H1 (cell line): ENCODE measurements at regions not wholly inside any gene's neighbourhood (a gene's known extent, or its start where the extent isn't known, plus 50 kb on each side); places are given as distances from the start of the nearest gene placed in this dataset.

Source experiments
- CTCF ChIA-PET: fragments of 300-600 bp; sonication (Branson Sonifier 250); formaldehyde crosslinking; loops from one replicate; lab custom pipeline; 2021; ENCODE audit not compliant: partially characterized antibody; lab: Charles Lee
- POLR2A ChIA-PET: fragments of 300-600 bp; sonication (Branson Sonifier 250); formaldehyde crosslinking; loops from one replicate; lab custom pipeline; 2021; ENCODE audit warnings: inconsistent platforms; ENCODE audit not compliant: partially characterized antibody; lab: Charles Lee
- DNase-seq, 2 experiments: peaks; one replicate each; pipeline versions ENCODE4 v3.0.0 to v3.0.0-alpha.2; 2010 to 2022; ENCODE audit warnings: low spot score in 2 of 2, low read depth in 1 of 2, mixed read lengths in 1 of 2
- FAIRE-seq: peaks from 2 replicates; lab custom pipeline; 2011; peaks lifted over from hg19 to GRCh38; lab: Jason Lieb, UNC
- H2AFZ ChIP-seq: 2 replicates; pipeline ENCODE4 v1.8.1; 2012; ENCODE audit warnings: low read length, inconsistent platforms
- H2AK5ac ChIP-seq: 2 replicates; pipeline ENCODE4 v1.6.1; 2013; ENCODE audit warnings: low read depth, low read length
- H2BK120ac ChIP-seq: replicated peaks from 2 replicates; pipeline ENCODE3; 2013; ENCODE audit warnings: low read depth, low read length, inconsistent platforms
- H2BK12ac ChIP-seq: 2 replicates; pipeline ENCODE4 v1.6.1; 2013; ENCODE audit warnings: low read depth, low read length
- H2BK15ac ChIP-seq: 2 replicates; pipeline ENCODE4 v1.6.1; 2013; ENCODE audit warnings: low read length
- H2BK20ac ChIP-seq: 2 replicates; pipeline ENCODE4 v1.6.1; 2013; ENCODE audit warnings: low read length
- H2BK5ac ChIP-seq: 2 replicates; pipeline ENCODE4 v1.6.1; 2013; ENCODE audit warnings: low read depth, low read length
- H3K14ac ChIP-seq: 2 replicates; pipeline ENCODE4 v1.6.1; 2013; ENCODE audit warnings: inconsistent platforms; ENCODE audit not compliant: insufficient read length
- H3K18ac ChIP-seq: 2 replicates; pipeline ENCODE4 v1.6.1; 2013; ENCODE audit warnings: low read length; ENCODE audit errors: extremely low read depth
- H3K23ac ChIP-seq: 2 replicates; pipeline ENCODE4 v1.6.1; 2013; ENCODE audit warnings: inconsistent platforms; ENCODE audit not compliant: insufficient read length
- H3K23me2 ChIP-seq: 2 replicates; pipeline ENCODE4 v1.6.1; 2013; ENCODE audit warnings: low read depth, low read length
- H3K27ac ChIP-seq: 2 replicates; pipeline ENCODE4 v1.6.1; 2011; ENCODE audit warnings: low read depth, low read length, inconsistent platforms
- H3K27me3 ChIP-seq, 4 experiments: replicated peaks in 1 of 4; 1 replicate in 1 of 4; 2 replicates in 3 of 4; pipeline versions ENCODE4 v1.6.1 to v1.8.1; 2011 to 2013; ENCODE audit warnings: low read length in 3 of 4, mild to moderate bottlenecking in 3 of 4, inconsistent platforms in 2 of 4, mixed read lengths in 2 of 4, moderate library complexity in 1 of 4; ENCODE audit not compliant: control insufficient read depth in 3 of 4, insufficient read depth in 3 of 4; ENCODE audit errors: extremely low read depth in 1 of 4
- H3K36me3 ChIP-seq, 4 experiments: 2 replicates each; pipeline versions ENCODE4 v1.6.1 to v1.8.1; 2011 to 2013; ENCODE audit warnings: mild to moderate bottlenecking in 4 of 4, low read length in 3 of 4, moderate library complexity in 2 of 4, control low read depth in 1 of 4, inconsistent platforms in 1 of 4; ENCODE audit not compliant: insufficient read depth in 4 of 4, control insufficient read depth in 2 of 4
- H3K4ac ChIP-seq: replicated peaks from 2 replicates; pipeline ENCODE3; 2013; ENCODE audit warnings: low read length, low read depth, mixed read lengths, inconsistent platforms; ENCODE audit not compliant: insufficient read length
- H3K4me1 ChIP-seq, 4 experiments: replicated peaks in 1 of 4; 1 replicate in 1 of 4; 2 replicates in 3 of 4; pipeline versions ENCODE4 v1.6.1 to v1.8.1; 2011 to 2013; ENCODE audit warnings: low read length in 3 of 4, inconsistent platforms in 2 of 4, mixed read lengths in 1 of 4; ENCODE audit not compliant: insufficient read depth in 4 of 4, control insufficient read depth in 3 of 4
- H3K4me2 ChIP-seq, 2 experiments: 2 replicates each; pipeline versions ENCODE4 v1.6.1 to v1.8.1; 2011 to 2013; ENCODE audit warnings: low read depth in 2 of 2, low read length in 2 of 2, control low read depth in 1 of 2, inconsistent platforms in 1 of 2, mild to moderate bottlenecking in 1 of 2; ENCODE audit not compliant: insufficient read depth in 1 of 2
- H3K4me3 ChIP-seq, 4 experiments: fragments of 200-600, 300-600 bp in 1 of 4; sonication (generic), shearing (Covaris generic), sonication (Bioruptor Twin) in 1 of 4; 2 replicates each; pipeline versions ENCODE4 v1.5.1 to v1.8.1; 2011 to 2016; ENCODE audit warnings: low read length in 4 of 4, low read depth in 3 of 4, control low read depth in 2 of 4, inconsistent platforms in 2 of 4, mild to moderate bottlenecking in 2 of 4, mixed read lengths in 1 of 4, moderate library complexity in 1 of 4; ENCODE audit not compliant: insufficient read depth in 2 of 4; ENCODE audit errors: extremely low read depth in 1 of 4
- H3K56ac ChIP-seq: replicated peaks from 2 replicates; pipeline ENCODE3; 2013; ENCODE audit warnings: low read depth, mild to moderate bottlenecking, mixed read lengths, low read length, inconsistent platforms; ENCODE audit not compliant: insufficient read length
- H3K79me1 ChIP-seq: 2 replicates; pipeline ENCODE4 v1.6.1; 2013; ENCODE audit warnings: low read depth, low read length, control low read depth
- H3K79me2 ChIP-seq, 2 experiments: 2 replicates each; pipeline versions ENCODE4 v1.6.1 to v1.8.1; 2012 to 2013; ENCODE audit warnings: low read length in 2 of 2, mild to moderate bottlenecking in 2 of 2, inconsistent platforms in 1 of 2; ENCODE audit not compliant: insufficient read depth in 2 of 2, control insufficient read depth in 1 of 2
- H3K9ac ChIP-seq, 4 experiments: replicated peaks in 1 of 4; 1 replicate in 1 of 4; 2 replicates in 3 of 4; pipeline versions ENCODE4 v1.6.1 to v1.8.1; 2011 to 2013; ENCODE audit warnings: low read depth in 3 of 4, low read length in 3 of 4, control low read depth in 2 of 4, mild to moderate bottlenecking in 2 of 4, moderate library complexity in 2 of 4, inconsistent platforms in 1 of 4; ENCODE audit errors: extremely low read depth in 1 of 4
- H3K9me3 ChIP-seq, 2 experiments: 2 replicates each; pipeline versions ENCODE4 v1.6.1 to v1.8.1; 2012 to 2013; ENCODE audit warnings: mild to moderate bottlenecking in 2 of 2, moderate library complexity in 2 of 2, control low read depth in 1 of 2, inconsistent platforms in 1 of 2, low read depth in 1 of 2, low read length in 1 of 2, mixed read lengths in 1 of 2; ENCODE audit not compliant: insufficient read depth in 2 of 2
- H4K20me1 ChIP-seq, 2 experiments: replicated peaks in 1 of 2; 2 replicates each; pipeline versions ENCODE3 to v1.8.1; 2011 to 2013; ENCODE audit warnings: inconsistent platforms in 2 of 2, low read length in 2 of 2, mild to moderate bottlenecking in 1 of 2; ENCODE audit not compliant: insufficient read depth in 2 of 2, control insufficient read depth in 1 of 2
- H4K5ac ChIP-seq: 2 replicates; pipeline ENCODE4 v1.6.1; 2013; ENCODE audit warnings: low read length, low read depth, mixed read lengths, inconsistent platforms; ENCODE audit not compliant: insufficient read length
- H4K8ac ChIP-seq: 2 replicates; pipeline ENCODE4 v1.8.0; 2013; ENCODE audit warnings: mild to moderate bottlenecking, moderate library complexity, low read length, inconsistent platforms; ENCODE audit not compliant: insufficient read depth; ENCODE audit errors: extremely low read depth
- H4K91ac ChIP-seq: replicated peaks from 2 replicates; pipeline ENCODE3; 2013; ENCODE audit warnings: low read length, mixed read lengths, inconsistent platforms; ENCODE audit not compliant: insufficient read length
- ASH2L ChIP-seq: fragments of 200-600, 300-600 bp; sonication (generic); IDR thresholded peaks from one replicate; pipeline ENCODE4 v1.7.1; 2017; ENCODE audit warnings: low read length
- E2F6 ChIP-seq: IDR thresholded peaks from 2 replicates; pipeline ENCODE4 v1.6.1; 2012; ENCODE audit warnings: inconsistent platforms
- EP300 ChIP-seq, 2 experiments: IDR thresholded peaks; 1 replicate in 1 of 2; 2 replicates in 1 of 2; pipeline ENCODE4 v1.6.1; 2011 to 2012; ENCODE audit warnings: low read depth in 2 of 2, low read length in 2 of 2, mild to moderate bottlenecking in 2 of 2, borderline replicate concordance in 1 of 2, inconsistent platforms in 1 of 2, moderate library complexity in 1 of 2
- GTF2F1 ChIP-seq: IDR thresholded peaks from 2 replicates; pipeline ENCODE4 v1.6.1; 2012; ENCODE audit warnings: low read depth, low read length, improper control_type of control experiment, borderline replicate concordance
- JUN ChIP-seq: IDR thresholded peaks from 2 replicates; pipeline ENCODE4 v1.6.1; 2011; ENCODE audit warnings: low read depth, mild to moderate bottlenecking, improper control_type of control experiment, low read length
- KDM1A ChIP-seq: fragments of 200-600, 300-600 bp; sonication (generic); IDR thresholded peaks from 2 replicates; pipeline ENCODE4 v1.7.1; 2016; ENCODE audit warnings: mild to moderate bottlenecking, low read length, borderline replicate concordance
- KDM4A ChIP-seq: IDR thresholded peaks from one replicate; pipeline ENCODE4 v1.7.1; 2012; ENCODE audit warnings: low read depth, mild to moderate bottlenecking, moderate library complexity, low read length, inconsistent platforms; ENCODE audit not compliant: severe bottlenecking
- POLR2AphosphoS5 ChIP-seq: IDR thresholded peaks from 2 replicates; pipeline ENCODE4 v1.6.1; 2011; ENCODE audit warnings: low read depth, low read length
- RBBP5 ChIP-seq: IDR thresholded peaks from 2 replicates; pipeline ENCODE4 v1.7.1; 2012; ENCODE audit warnings: low read depth, mild to moderate bottlenecking, inconsistent platforms, low read length, moderate library complexity, borderline replicate concordance
- SAP30 ChIP-seq: fragments of 300-600 bp; sonication (generic); IDR thresholded peaks from 2 replicates; pipeline ENCODE4 v1.7.1; 2012; ENCODE audit warnings: low read length, moderate library complexity, mild to moderate bottlenecking, inconsistent platforms; ENCODE audit not compliant: insufficient read depth, insufficient replicate concordance
- SIX5 ChIP-seq: IDR thresholded peaks from 2 replicates; pipeline ENCODE4 v1.6.1; 2011; ENCODE audit warnings: mild to moderate bottlenecking, low read depth, low read length
- SP1 ChIP-seq: IDR thresholded peaks from 2 replicates; pipeline ENCODE4 v1.6.1; 2011; ENCODE audit warnings: low read depth, low read length
- SP2 ChIP-seq: IDR thresholded peaks from 2 replicates; pipeline ENCODE4 v1.6.1; 2012; ENCODE audit warnings: mild to moderate bottlenecking, low read length, inconsistent platforms
- WGBS, 2 experiments: shearing (Covaris generic) in 1 of 2; methylation state at CpG; one replicate each; pipeline versions ENCODE4 v1.1.6 to v1.1.7; 2013 to 2015; ENCODE audit warnings: low lambda C conversion rate in 2 of 2, mixed read lengths in 2 of 2, inconsistent platforms in 1 of 2, low coverage in 1 of 2, missing lambda C conversion rate in 1 of 2; ENCODE audit not compliant: insufficient replicate concordance in 2 of 2, insufficient coverage in 1 of 2, insufficient read length in 1 of 2; ENCODE audit errors: extremely low coverage in 1 of 2, missing lambda C conversion rate in 1 of 2; 5-methylcytosine and 5-hydroxymethylcytosine counted together

GRCh38 chr7:24192053-24192452 is 91.9 kb upstream of the NPY start:
- H2BK15ac ChIP-seq: no peak overlapping the region
- H2AFZ ChIP-seq: no peak overlapping the region
- H4K8ac ChIP-seq: no peak overlapping the region
- no peak overlapping the region for H4K91ac ChIP-seq
- POLR2A ChIA-PET: interaction anchor here (0.6 kb wide), 1 partner anchor 638 kb away, joined by 5 read pairs; no protein-coding TSS in a partner anchor
- no peak overlapping the region for H3K18ac ChIP-seq
- H3K4me1 ChIP-seq: no peaks in the 10 kb centered on the region
- H3K27ac ChIP-seq: no peak overlapping the region
- H3K79me2 ChIP-seq: no peaks in the 10 kb centered on the region
- no peaks in the 10 kb centered on the region for H3K23me2 ChIP-seq
- H2AK5ac ChIP-seq: no peak overlapping the region
- CTCF ChIA-PET: interaction anchor here (1.3 to 1.5 kb wide), 3 partner anchors 9 to 15 kb away, joined by 4 read pairs; no protein-coding TSS in a partner anchor
- no peak overlapping the region for H2BK120ac ChIP-seq
- H3K36me3 ChIP-seq: no peaks in the 10 kb centered on the region
- no peak overlapping the region for H3K14ac ChIP-seq
- 74% methylated on average over 2 of the region's 2 CpGs; no CpG with 5 or more reads in 1 of the 2 experiments for WGBS, 2 experiments
- no peak overlapping the region for H3K4ac ChIP-seq
- no peak for FAIRE-seq
- H3K27me3 ChIP-seq: no peaks in the 10 kb centered on the region
- no peak overlapping the region for H3K9ac ChIP-seq
- no peak overlapping the region for H2BK5ac ChIP-seq
- no peak overlapping the region for H4K5ac ChIP-seq
- H3K9me3 ChIP-seq: no peaks in the 10 kb centered on the region
- H4K20me1 ChIP-seq: no peaks in the 10 kb centered on the region
- H3K23ac ChIP-seq: no peak overlapping the region
- H3K4me3 ChIP-seq: no peak overlapping the region
- no peak overlapping the region for H3K4me2 ChIP-seq
- no peaks in the 10 kb centered on the region for H3K79me1 ChIP-seq
- DNase-seq: no peak
- H2BK12ac ChIP-seq: no peak overlapping the region
- H3K56ac ChIP-seq: no peak overlapping the region
- no peak overlapping the region for H2BK20ac ChIP-seq
- TF ChIP-seq EP300 (IDR thresholded peaks at IDR 0.05; ENCODE audit: borderline replicate concordance in 1 of 2, low read depth in 2 of 2, low read length in 2 of 2): no peak
- no peak for TF ChIP-seq SP2
- TF ChIP-seq POLR2AphosphoS5: no peak
- no peak for TF ChIP-seq SAP30
- no peak for TF ChIP-seq KDM4A
- TF ChIP-seq KDM1A: no peak
- TF ChIP-seq SP1: no peak
- no peak for TF ChIP-seq ASH2L
- TF ChIP-seq E2F6: no peak
- TF ChIP-seq JUN: no peak
- no peak for TF ChIP-seq SIX5
- TF ChIP-seq GTF2F1: no peak
- no peak for TF ChIP-seq RBBP5
